ENCODE measurements at regions not wholly inside any gene's neighbourhood (a gene's known extent, or its start where the extent isn't known, plus 50 kb on each side); places are given as distances from the start of the nearest gene placed in this dataset.

- WGBS (ENCODE audit: insufficient coverage): 80% methylated on average over 1 of the region's 4 CpGs
- no peak for DNase-seq
- no peaks in the 10 kb centered on the region for H3K9me3 ChIP-seq (replicated peaks; ENCODE audit: control insufficient read depth, low read depth, low read length)
- no peak overlapping the region for H3K4me3 ChIP-seq (ENCODE audit: low read length)
- H3K27ac ChIP-seq (ENCODE audit: low read length): no peak overlapping the region
- no peaks in the 10 kb centered on the region for H3K27me3 ChIP-seq (ENCODE audit: control insufficient read depth, insufficient read depth, low read length)
- no peaks in the 10 kb centered on the region for H3K4me1 ChIP-seq (ENCODE audit: control insufficient read depth, insufficient read depth, low read length)
- no peaks in the 10 kb centered on the region for H3K36me3 ChIP-seq (ENCODE audit: control insufficient read depth, insufficient read depth, low read length)
Observed at GRCh38 chr10:10141782-10142382, 875.8 kb upstream of the CELF2 start.

- Histone ChIP-seq H3K27ac (ENCODE audit: low read length) (no peak overlapping the region), H3K36me3 (ENCODE audit: control insufficient read depth, insufficient read depth, low read length) (no peaks in the 10 kb centered on the region), H3K4me3 (ENCODE audit: low read length) (no peak overlapping the region), H3K4me1 (ENCODE audit: control insufficient read depth, insufficient read depth, low read length) (no peaks in the 10 kb centered on the region), H3K27me3 (ENCODE audit: control insufficient read depth, insufficient read depth, low read length) (no peaks in the 10 kb centered on the region), H3K9me3 (replicated peaks; ENCODE audit: control insufficient read depth, low read depth, low read length) (no peaks in the 10 kb centered on the region)
- no peak for DNase-seq
- WGBS (ENCODE audit: insufficient coverage): no CpG with 5 or more reads among the region's 4 CpGs
Observed at GRCh38 chr10:10146604-10147003, 871.1 kb upstream of the CELF2 start.

- H3K9me3 ChIP-seq (replicated peaks; ENCODE audit: control insufficient read depth, low read depth, low read length): no peaks in the 10 kb centered on the region
- H3K27me3 ChIP-seq (ENCODE audit: control insufficient read depth, insufficient read depth, low read length): no peaks in the 10 kb centered on the region
- no peak overlapping the region for H3K4me3 ChIP-seq (ENCODE audit: low read length)
- H3K27ac ChIP-seq (ENCODE audit: low read length): no peak overlapping the region
- no peaks in the 10 kb centered on the region for H3K36me3 ChIP-seq (ENCODE audit: control insufficient read depth, insufficient read depth, low read length)
- WGBS (ENCODE audit: insufficient coverage): no CpG with 5 or more reads among the region's 1 CpG
- H3K4me1 ChIP-seq (ENCODE audit: control insufficient read depth, insufficient read depth, low read length): no peaks in the 10 kb centered on the region
- no peak for DNase-seq
Observed at GRCh38 chr10:10149899-10150298, 867.8 kb upstream of the CELF2 start.

GRCh38 chr10:10156917-10157600, 860.6 kb upstream of the CELF2 start:
- no peak overlapping the region for H3K4me3 ChIP-seq (ENCODE audit: low read length)
- no peaks in the 10 kb centered on the region for H3K4me1 ChIP-seq (ENCODE audit: control insufficient read depth, insufficient read depth, low read length)
- H3K27ac ChIP-seq (ENCODE audit: low read length): no peak overlapping the region
- H3K27me3 ChIP-seq (ENCODE audit: control insufficient read depth, insufficient read depth, low read length): no peaks in the 10 kb centered on the region
- WGBS (ENCODE audit: insufficient coverage): no CpG with 5 or more reads among the region's 7 CpGs
- H3K9me3 ChIP-seq (replicated peaks; ENCODE audit: control insufficient read depth, low read depth, low read length): peaks cover 4% of the 10 kb centered on the region
- no peaks in the 10 kb centered on the region for H3K36me3 ChIP-seq (ENCODE audit: control insufficient read depth, insufficient read depth, low read length)
- DNase-seq: no peak

- no peaks in the 10 kb centered on the region for H3K36me3 ChIP-seq (ENCODE audit: control insufficient read depth, insufficient read depth, low read length)
- H3K27ac ChIP-seq (ENCODE audit: low read length): no peak overlapping the region
- H3K9me3 ChIP-seq (replicated peaks; ENCODE audit: control insufficient read depth, low read depth, low read length): peaks cover 4% of the 10 kb centered on the region
- 97% methylated on average over 26 of the region's 27 CpGs for WGBS (ENCODE audit: insufficient coverage)
- H3K4me1 ChIP-seq (ENCODE audit: control insufficient read depth, insufficient read depth, low read length): no peaks in the 10 kb centered on the region
- no peak overlapping the region for H3K4me3 ChIP-seq (ENCODE audit: low read length)
- DNase-seq: no peak
- no peaks in the 10 kb centered on the region for H3K27me3 ChIP-seq (ENCODE audit: control insufficient read depth, insufficient read depth, low read length)
Observed at GRCh38 chr10:10160821-10161312, 856.8 kb upstream of the CELF2 start.

GRCh38 chr10:10164848-10165247, 852.8 kb upstream of the CELF2 start:
- H3K36me3 ChIP-seq (ENCODE audit: control insufficient read depth, insufficient read depth, low read length): no peaks in the 10 kb centered on the region
- H3K9me3 ChIP-seq (replicated peaks; ENCODE audit: control insufficient read depth, low read depth, low read length): peaks cover 4% of the 10 kb centered on the region
- no peaks in the 10 kb centered on the region for H3K4me1 ChIP-seq (ENCODE audit: control insufficient read depth, insufficient read depth, low read length)
- no peak overlapping the region for H3K27ac ChIP-seq (ENCODE audit: low read length)
- no CpG with 5 or more reads among the region's 3 CpGs for WGBS (ENCODE audit: insufficient coverage)
- no peak overlapping the region for H3K4me3 ChIP-seq (ENCODE audit: low read length)
- no peak for DNase-seq
- H3K27me3 ChIP-seq (ENCODE audit: control insufficient read depth, insufficient read depth, low read length): no peaks in the 10 kb centered on the region

GRCh38 chr10:10165415-10165814, 852.3 kb upstream of the CELF2 start:
- H3K27ac ChIP-seq (ENCODE audit: low read length): no peak overlapping the region

GRCh38 chr10:10178476-10178875, 839.2 kb upstream of the CELF2 start:
- no CpG with 5 or more reads among the region's 3 CpGs for WGBS (ENCODE audit: insufficient coverage)
- no peaks in the 10 kb centered on the region for H3K27me3 ChIP-seq (ENCODE audit: control insufficient read depth, insufficient read depth, low read length)
- no peaks in the 10 kb centered on the region for H3K9me3 ChIP-seq (replicated peaks; ENCODE audit: control insufficient read depth, low read depth, low read length)
- H3K4me1 ChIP-seq (ENCODE audit: control insufficient read depth, insufficient read depth, low read length): no peaks in the 10 kb centered on the region
- no peak overlapping the region for H3K4me3 ChIP-seq (ENCODE audit: low read length)
- no peaks in the 10 kb centered on the region for H3K36me3 ChIP-seq (ENCODE audit: control insufficient read depth, insufficient read depth, low read length)
- no peak overlapping the region for H3K27ac ChIP-seq (ENCODE audit: low read length)
- DNase-seq: no peak

More at GRCh38 chr10:10165415-10165814, 852.3 kb upstream of the CELF2 start:
- no peaks in the 10 kb centered on the region for H3K4me1 ChIP-seq (ENCODE audit: control insufficient read depth, insufficient read depth, low read length)
- DNase-seq: no peak
- no peak overlapping the region for H3K4me3 ChIP-seq (ENCODE audit: low read length)
- peaks cover 4% of the 10 kb centered on the region for H3K9me3 ChIP-seq (replicated peaks; ENCODE audit: control insufficient read depth, low read depth, low read length)
- H3K36me3 ChIP-seq (ENCODE audit: control insufficient read depth, insufficient read depth, low read length): no peaks in the 10 kb centered on the region
- no peaks in the 10 kb centered on the region for H3K27me3 ChIP-seq (ENCODE audit: control insufficient read depth, insufficient read depth, low read length)
- no CpG with 5 or more reads among the region's 1 CpG for WGBS (ENCODE audit: insufficient coverage)

- no peak for DNase-seq
- H3K4me3 ChIP-seq (ENCODE audit: low read length): no peak overlapping the region
- no peaks in the 10 kb centered on the region for H3K27me3 ChIP-seq (ENCODE audit: control insufficient read depth, insufficient read depth, low read length)
- no peaks in the 10 kb centered on the region for H3K9me3 ChIP-seq (replicated peaks; ENCODE audit: control insufficient read depth, low read depth, low read length)
- no peaks in the 10 kb centered on the region for H3K4me1 ChIP-seq (ENCODE audit: control insufficient read depth, insufficient read depth, low read length)
- WGBS (ENCODE audit: insufficient coverage): no CpG with 5 or more reads among the region's 4 CpGs
- H3K36me3 ChIP-seq (ENCODE audit: control insufficient read depth, insufficient read depth, low read length): no peaks in the 10 kb centered on the region
- H3K27ac ChIP-seq (ENCODE audit: low read length): no peak overlapping the region
Observed at GRCh38 chr10:10193848-10194247, 823.8 kb upstream of the CELF2 start.

GRCh38 chr10:10196701-10197100, 821.0 kb upstream of the CELF2 start:
- Histone ChIP-seq H3K4me1 (ENCODE audit: control insufficient read depth, insufficient read depth, low read length) (no peaks in the 10 kb centered on the region), H3K9me3 (replicated peaks; ENCODE audit: control insufficient read depth, low read depth, low read length) (no peaks in the 10 kb centered on the region), H3K4me3 (ENCODE audit: low read length) (no peak overlapping the region), H3K27ac (ENCODE audit: low read length) (no peak overlapping the region), H3K36me3 (ENCODE audit: control insufficient read depth, insufficient read depth, low read length) (no peaks in the 10 kb centered on the region), H3K27me3 (ENCODE audit: control insufficient read depth, insufficient read depth, low read length) (no peaks in the 10 kb centered on the region)
- DNase-seq: peak; percentile 16
- no CpG with 5 or more reads among the region's 5 CpGs for WGBS (ENCODE audit: insufficient coverage)
